ENCODE measurements at regions not wholly inside any gene's neighbourhood (a gene's known extent, or its start where the extent isn't known, plus 50 kb on each side); places are given as distances from the start of the nearest gene placed in this dataset.

DNA sequence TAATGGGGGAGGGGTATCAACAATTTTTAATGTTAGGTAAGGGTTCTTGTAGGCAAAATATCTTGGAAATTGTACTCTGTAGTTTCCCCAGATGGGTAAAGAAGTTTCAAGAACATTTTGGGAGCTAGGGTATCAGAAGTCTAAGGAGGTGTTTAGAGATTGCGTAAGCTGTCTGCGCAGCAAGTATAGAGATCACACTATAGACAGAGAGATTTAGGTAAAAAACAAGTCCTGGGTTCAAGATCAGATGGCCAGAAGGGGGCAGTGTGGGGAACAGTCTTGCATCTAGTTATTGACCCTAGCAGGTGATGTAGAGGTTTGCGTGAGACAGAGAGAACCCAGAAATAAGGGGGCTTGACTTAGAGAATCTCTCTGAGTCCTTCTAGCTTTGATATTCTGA is 80.8 kb downstream of the S1PR1 start:
- DNase-seq, result no peak

DNA sequence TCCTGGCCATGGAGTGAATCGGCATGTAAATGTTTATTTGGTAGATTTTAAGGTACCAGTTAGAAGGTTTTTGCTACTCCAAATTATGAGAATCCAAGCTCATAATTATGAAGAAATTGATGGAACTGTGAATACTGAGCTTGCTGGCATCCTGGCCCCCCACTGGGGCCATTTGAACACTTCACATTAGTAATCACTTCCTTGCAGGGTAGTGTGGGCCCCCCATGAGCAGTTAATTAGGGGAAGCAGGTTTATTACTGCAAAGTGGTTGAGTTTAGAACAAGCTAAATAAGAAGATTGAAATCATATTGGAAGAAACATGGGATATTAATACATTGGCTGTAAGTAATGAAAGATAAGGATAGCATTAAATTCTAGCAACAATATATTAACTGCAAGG is 86.7 kb downstream of the S1PR1 start:
- no peak for DNase-seq

DNA sequence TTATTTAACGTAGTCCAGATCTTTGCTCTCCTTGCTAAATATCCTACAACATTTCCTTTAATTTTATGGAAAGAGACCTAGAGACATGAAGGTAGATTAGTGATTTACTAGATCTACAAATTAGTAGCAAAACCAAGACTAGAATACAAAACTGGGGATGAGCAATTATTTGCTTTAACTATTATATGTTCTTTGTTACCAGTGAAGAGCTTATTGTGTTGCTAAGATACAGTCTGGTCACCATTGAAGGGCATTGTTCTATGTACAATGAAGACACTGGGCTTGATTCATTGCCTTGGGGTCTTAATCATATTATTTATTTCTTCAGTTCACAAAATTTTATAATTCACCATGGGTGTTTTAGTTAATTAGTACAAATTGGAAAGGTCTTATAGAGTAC is 88.3 kb downstream of the S1PR1 start:
- DNase-seq, result no peak

DNA sequence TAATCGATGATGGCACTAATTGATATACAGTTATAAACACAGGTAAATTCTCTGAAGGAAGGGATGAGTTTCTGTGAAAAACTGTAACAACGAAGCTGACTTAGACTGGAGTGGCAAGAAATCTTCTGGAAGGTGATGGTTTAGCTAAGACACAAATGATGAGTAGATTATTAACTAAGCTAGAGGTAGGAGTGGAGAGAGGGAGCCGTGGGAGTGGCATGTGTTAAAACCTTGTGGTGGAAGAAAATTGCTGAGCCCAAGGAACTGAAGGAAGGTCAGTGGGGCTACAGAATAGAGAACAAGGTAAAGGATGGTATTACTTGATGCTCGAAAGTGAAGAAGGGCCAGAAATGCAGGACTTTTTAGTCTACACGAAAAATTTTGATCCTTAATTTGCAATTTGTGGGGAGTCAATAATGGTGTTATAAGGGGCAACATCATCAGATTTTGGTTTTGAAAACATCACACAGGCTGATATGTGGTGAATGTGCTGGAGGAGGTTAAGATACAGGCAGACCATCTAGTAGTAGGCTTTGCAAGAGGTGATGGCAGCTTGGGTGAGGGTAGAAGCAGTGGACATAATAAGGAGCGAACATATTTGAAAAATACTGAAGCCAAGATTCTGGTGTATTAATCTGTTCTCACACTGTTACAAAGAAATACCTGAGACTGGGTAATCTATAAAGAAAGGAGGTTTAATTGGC is 93.8 kb downstream of the S1PR1 start:
- no peak for DNase-seq

DNA sequence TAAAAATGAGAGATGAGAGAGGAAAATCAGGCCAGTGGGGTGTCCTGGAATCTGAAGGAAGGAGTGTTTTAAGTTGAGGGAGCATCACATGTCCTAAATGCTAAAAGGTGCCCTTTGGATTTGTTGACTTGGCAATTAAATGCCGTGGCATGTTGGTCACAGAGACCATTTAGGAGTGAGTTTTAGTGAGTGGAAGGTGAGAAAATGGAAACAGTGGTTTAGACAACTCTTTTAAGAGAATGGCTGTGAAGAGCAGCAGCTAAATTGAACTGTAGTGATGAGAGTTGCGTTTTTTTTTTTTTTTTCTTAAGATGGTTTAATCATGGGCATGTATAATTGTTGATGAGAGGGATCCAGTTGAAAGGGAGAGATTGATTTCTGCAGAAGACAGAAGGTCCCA is 95.0 kb downstream of the S1PR1 start:
- no peak for DNase-seq

DNA sequence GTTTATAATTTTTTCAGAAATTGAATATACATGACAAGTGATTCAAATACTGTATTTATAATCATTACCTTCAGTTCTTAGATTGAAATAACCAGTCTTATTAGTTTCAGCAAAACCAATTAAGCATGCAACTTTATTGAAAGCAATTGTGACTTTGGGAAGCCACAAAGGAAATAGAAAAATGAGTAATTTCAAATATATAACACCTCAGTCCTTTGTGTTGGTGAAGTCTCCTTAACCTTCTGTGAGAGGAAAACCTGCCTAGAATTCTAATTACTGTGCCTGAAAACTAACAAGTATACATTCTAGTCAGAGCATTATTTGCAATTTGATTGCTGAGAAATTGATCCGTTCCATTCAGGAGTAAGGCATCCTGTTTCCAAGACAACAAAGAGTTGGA is 95.8 kb downstream of the S1PR1 start:
- DNase-seq, result no peak

DNA sequence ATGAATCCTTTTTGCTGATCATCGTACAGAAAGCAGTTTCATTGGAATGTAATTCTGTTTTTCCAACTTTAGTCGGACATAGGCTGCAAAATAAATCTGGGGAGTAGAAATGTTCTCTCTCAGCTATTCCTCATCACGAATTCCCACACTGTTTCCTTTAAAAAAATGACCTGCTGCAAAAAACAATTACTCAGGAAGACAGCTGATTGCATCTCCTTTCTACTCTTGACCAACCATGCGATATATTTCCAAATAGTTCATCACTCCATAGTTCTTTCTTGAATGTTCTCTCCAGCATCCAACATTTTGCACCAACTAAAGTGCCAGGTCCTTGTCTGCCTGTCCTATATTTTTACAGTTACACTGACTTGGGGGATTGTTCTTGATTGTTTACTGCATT is 96.4 kb downstream of the S1PR1 start:
- no peak for DNase-seq

DNA sequence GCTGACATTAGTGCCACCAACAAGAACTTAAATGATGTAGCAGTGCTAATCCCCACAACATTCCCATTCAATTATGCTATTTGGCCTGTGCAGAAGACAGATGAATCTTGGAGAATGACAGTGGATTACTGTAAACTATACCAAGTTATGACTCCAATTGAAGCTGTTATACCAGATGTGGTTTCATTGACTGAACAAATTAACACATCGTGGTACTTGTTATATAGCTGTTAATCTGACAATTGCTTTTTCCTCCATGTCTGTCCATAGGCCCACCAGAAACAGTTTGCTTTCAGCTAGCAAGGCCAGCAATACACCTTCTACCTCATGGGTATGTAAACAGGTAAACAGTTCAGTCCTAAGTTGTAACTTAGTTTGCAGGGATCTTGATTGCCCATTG is 101.1 kb downstream of the S1PR1 start:
- DNase-seq, result no peak

DNA sequence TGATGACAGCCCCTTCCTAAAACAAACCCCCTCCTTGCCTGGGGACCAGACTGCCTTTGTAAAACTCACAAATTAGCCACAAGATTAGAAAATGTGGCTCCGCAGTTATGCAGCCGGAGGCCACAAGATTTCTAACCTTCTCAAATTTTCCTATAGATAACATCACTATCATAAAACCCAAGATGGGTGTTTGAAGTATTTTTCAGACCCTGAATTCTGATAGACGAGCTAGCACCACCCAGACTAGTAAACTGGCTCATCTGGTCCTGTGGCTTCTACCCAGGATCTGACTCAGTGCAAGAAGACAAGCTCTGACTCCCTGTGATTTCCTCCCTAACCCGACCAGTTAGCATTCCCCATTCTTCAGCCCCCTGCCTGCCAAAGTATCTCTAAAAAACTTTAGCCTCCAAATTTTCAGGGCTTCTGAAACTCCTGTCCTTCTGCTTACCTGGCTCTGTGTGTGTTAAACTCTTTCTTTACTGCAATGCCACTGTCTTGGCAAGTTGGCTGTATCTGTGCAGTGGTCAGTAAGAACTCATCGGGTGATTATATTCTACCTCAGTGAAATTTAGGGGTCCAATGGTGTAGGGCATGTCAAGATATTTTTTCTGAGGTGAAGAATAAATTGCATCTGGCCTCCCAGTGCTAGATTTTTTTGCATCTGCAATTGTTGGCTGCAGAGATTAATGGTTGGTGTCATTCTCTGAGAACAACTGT is 102.1 kb downstream of the S1PR1 start:
- DNase-seq, result peak; percentile 22

DNA sequence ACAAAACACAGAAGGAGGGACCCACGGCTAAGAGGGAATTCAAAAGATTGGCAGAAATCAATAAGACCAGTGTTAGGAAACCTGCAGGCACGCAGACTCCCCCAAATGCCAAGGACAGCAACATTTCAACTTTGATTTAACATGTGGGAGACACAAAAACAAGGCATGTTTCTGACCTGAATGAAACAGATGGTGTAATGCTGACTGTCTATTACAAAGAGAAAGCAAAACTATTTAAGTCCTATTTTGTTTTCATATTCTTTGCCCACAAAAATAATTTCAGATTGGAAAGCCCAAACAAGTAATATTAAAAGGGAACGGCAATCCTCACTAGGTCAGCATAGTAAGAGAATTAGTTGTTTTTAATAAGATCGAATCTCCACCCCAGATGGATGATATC is 107.9 kb downstream of the S1PR1 start:
- DNase-seq, result no peak

DNA sequence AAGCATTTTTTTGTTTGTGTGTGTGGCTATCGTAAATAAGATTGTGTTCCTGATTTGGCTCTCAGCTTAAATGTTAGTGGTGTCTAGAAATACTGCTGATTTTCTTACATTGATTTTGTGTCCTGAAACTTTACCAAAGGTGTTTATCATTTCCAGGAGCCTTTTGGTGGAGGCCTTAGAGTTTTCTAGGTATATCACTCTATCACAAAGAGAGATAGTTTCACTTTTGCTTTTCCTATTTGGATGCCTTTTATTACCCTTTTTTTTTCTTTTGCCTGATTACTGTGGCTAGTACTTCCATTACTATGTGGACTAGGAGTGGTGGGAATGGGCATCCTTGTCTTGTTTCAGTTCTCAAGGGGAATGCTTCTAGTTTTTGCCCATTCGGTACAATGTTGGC is 109.6 kb downstream of the S1PR1 start:
- no peak for DNase-seq

DNA sequence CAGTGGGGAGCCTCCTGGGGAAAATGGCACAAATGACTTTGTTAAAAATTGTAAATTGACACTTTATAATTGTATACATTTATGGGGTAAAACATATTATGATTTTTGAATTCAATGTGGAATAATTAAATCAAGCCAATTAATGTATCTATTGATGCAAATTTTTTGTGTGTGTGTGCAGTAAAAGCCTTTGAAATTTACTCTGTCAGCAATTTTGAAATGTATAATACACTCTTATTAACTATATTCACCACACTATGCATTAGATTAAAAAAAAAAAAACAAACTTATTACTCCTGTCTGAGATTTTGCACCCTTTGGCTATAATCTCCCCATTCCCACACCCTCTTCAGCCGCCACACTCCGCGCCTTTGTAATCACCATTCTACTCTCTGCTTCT is 119.2 kb downstream of the S1PR1 start:
- DNase-seq, result no peak

DNA sequence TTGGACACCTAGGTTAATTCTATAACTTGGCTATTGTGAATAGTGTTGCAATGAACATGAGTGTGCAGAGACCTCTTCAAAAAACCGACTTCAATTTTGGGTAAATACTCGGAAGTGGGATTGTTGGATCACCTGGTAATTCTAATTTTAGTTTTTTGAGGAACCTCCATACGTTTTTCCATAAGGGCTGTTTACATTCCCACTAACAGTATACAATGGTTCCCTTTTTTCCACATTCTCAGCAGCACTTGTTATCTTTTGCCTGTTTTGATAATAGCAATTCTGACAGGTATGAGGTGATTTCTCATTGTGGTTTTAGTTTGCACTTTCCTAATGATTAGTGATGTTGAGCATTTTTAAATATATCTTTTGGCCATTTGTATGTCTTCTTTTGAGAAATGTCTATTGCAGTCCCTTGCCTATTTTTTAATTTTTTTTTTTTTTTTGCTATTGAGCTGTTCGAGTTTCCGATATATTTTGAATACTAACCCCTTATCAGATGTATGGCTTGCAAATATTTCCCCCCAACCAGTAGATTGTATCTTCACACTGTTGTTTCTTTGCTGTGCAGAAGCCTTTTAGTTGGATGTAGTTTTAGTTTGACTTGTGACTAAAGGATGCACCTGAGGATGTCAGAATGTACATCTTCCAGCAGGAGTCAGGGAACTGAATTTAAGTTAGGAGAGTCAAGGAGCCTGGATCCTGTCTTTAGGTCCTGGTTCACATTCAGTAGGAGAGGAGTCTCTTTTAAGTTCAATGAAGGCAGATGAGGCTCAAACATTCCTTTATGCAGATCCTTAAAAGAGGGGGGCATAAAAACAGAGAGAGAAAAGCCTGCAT is 120.0 kb downstream of the S1PR1 start:
- DNase-seq, result no peak

DNA sequence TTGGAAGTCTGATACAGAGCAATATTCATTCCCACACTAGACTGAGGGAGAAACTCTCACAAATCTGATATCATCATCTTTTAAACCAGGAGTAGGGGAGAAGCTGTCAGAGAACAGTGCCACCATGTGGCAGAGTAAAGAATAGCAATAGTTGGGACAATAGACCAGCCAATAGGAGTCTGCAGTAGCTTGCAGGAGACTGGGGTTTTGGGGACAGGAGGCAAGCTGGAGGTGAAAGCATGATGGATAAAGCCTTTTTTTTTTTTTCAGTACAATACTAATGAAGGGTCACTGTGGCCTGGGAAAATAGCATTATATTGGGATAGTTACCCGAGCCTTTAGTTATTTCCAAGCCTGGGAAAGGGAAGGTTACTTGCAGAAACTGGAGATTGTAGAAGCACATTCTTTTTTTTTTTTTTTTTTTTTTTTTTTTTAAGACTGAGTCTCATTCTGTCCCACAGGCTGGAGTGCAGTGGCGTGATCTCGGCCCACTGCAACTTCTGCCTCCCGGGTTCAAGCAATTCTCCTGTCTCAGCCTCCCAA is 120.7 kb downstream of the S1PR1 start:
- DNase-seq, result peak; percentile 81

DNA sequence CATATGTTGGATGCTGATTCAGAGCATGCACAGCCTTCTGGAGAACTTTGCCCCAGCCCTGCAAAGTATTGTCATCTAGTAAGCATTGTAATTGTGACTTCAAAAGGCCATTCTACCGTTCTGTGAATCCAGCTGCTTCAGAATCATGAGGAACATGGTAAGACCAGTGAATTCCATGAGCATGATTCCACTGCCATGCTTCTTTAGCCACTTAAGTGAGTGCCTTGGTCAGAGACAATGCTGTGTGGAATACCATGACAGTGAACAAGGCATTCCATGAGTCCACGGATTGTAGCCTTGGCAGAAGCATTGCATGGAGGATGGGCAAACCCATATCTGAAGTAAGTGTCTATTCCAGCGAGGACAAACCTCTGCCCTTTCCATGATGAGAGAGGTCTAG is 123.7 kb downstream of the S1PR1 start:
- no peak for DNase-seq

DNA sequence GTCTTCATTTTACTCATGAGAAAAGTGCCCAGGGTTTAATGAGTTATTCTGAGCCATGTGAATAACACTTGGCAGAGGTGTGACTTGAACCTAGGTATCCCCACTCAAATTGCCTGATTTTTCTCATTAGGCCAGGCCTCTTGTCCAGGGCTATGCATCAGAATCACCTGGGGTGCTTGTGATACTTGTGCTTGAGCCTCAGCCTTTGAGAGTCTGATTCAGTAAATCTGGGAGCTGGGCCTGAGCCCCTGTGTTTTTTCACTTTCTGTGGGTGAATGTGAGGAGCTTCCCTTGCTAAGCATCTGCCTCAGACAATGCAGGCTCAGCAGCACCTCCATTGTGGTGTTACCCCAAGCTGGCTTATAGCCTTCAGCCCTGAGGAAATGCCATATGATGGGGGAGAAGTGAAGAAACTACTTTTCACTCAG is 127.1 kb downstream of the S1PR1 start:
- DNase-seq, result no peak

DNA sequence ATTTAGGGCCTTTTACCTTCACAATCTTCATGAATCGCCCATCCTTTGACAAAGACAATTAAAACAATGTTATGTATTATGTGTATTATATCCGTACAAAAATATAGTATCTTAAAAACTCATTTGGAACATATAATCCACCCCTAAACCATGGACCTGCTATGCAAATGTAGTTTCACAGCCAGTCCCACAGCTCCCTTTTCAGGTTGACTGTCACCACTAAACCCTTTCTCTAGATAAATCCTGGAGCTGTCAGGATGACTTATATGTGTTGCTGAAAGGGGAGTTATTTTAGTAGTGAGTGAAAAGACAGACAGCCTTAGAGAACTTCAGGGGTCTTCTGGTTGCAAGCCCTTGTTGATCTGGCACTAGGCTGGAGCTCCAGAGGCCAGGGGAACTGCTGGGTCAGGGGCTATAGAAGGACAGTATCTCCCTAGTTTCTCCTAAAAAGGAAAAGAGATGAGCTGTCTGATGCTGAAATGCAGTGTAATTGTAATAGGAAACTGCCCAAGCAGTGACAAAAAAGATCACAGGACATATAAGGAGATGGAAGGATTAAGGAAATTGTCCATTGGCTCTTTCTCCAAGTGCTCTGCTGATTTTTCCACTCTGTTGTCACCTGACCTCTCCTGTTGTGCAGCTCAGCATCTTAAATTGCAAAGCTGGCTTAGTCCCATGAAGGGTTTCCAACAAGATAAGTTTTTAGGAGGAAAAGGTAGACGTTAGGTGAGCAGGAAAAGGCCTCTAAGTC is 127.7 kb downstream of the S1PR1 start:
- DNase-seq, result no peak

DNA sequence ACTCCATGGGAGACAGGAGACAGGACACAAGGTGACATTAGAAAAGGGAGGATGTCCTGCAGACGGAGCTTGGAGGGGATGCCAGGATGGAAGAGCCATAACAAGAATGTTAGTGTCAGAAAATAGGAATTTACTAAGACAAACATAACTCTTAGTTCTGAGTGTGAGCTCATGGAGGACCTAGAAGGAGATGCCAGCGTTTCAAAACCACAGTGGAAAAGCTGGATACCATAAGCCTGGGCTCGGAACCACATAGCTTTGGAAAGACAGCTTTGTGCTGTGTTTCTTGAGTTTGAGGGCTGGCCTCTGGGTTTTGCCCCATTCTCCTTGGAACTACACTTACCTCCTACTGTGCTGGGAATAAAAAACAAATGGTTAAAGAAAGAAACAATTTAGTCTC is 128.4 kb downstream of the S1PR1 start:
- no peak for DNase-seq

DNA sequence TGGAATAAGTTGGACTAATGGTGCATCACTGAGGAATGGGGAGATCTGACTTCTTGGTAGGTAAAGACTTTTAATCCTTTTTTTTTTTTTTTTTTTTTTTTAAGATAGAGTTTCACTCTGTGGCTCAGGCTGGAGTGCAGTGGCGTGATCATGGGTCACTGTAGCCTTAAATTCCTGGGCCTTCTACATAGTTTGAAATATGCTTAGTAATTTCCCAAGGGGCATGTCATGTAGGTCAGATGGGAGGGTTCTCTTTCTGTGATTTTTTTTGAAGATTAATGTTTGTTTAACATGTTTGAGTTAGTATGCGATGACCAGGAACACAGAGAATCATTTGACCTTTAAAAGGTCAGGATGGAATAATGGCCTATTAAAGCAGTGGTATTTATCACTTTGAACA is 129.1 kb downstream of the S1PR1 start:
- DNase-seq, result no peak

DNA sequence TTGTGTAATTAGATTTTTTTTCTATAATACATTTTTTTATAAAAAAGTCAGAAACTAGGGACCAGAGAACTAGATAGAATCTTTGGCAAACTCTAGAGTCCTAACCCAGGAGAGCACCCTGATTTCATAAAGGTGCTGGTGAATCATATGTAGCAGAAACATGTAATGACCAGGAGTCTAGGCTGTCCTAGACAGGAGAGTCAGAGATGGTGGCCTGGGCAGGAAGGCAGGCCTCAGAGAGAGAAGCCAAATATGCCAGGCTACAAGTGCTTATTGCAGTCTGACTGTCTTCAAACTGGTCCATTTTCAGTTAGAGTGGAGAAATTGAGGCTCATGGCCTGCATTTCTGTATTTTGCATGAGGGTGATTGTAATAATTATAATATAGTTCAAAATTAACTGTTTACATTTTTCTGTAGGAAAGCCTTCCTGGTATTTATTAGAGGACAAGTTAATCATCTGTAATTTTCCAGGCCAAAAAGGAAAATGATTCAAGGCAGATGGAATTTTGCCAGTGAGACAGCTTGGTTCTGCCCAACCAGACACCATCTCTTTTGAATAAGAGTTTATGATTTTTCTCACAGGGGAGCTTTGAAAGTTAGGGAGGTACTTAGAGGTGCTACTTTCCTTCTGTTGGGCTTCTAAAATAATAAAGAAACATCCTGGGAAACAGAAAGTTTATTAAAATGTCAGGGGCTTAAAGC is 129.8 kb downstream of the S1PR1 start:
- no peak for DNase-seq

DNA sequence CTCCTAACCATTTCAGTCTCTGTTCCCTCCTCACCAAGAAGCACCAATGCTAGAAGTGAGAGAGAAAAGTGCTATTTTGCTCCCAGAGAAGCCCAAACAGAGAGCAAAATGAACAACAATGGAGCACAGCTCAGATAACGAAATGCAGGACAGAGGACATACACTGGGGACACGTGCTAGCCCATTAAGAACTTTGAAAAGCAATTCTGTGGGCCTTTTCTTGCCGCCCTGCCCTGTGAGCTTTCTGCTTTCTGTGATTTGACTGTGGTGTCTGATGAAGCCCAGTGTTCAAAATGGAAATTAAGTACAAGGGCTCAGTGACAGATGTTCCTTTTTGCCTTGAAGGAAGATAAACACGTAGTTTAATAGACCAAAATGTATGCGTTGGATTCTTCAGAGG is 130.8 kb downstream of the S1PR1 start:
- DNase-seq, result no peak

DNA sequence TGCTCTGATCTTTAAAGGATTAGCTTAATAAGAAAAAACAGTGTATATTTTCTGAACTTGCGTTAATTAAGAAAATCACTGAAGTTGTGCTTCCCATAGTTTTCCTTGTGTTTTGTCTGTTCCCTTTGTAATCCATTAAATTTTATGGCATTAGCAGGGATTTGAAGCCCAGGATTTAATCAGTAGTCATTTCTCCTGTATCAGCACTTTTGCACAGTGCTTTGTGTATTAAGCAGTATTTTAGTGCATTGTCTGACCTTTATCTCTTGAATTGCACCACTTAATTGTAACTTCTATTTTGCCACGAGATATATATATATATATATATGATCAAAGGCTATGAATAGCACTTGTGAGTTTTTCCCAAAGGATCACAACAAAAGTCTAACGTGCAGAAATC is 133.7 kb downstream of the S1PR1 start:
- DNase-seq, result no peak
